Transverse colon (tissue), 4 donors: ENCODE measurements at regions not wholly inside any gene's neighbourhood (a gene's known extent, or its start where the extent isn't known, plus 50 kb on each side); places are given as distances from the start of the nearest gene placed in this dataset.

Source experiments
- DNase-seq: peaks from one replicate; pipeline ENCODE4 v3.0.0-alpha.2; 2019
- H3K27ac ChIP-seq, 4 donors: fragments of 200-600 bp; sonication (generic); 2 replicates each; pipeline ENCODE4 v1.5.1; 2016 to 2018; ENCODE audit warnings: inconsistent platforms in 4 of 4
- H3K27me3 ChIP-seq: fragments of 200-600 bp; sonication (generic); 2 replicates; pipeline ENCODE4 v1.5.1; 2017; ENCODE audit warnings: inconsistent platforms
- H3K36me3 ChIP-seq, 4 donors: fragments of 200-600 bp; sonication (generic); 2 replicates each; pipeline ENCODE4 v1.5.1; 2017 to 2019; ENCODE audit warnings: inconsistent platforms in 4 of 4
- H3K4me1 ChIP-seq, 4 donors: fragments of 200-600 bp; sonication (generic); 2 replicates each; pipeline ENCODE4 v1.5.1; 2017 to 2020; ENCODE audit warnings: inconsistent platforms in 4 of 4
- H3K4me3 ChIP-seq, 4 donors: fragments of 200-600 bp; sonication (generic); 1 replicate in 1 of 4; 2 replicates in 3 of 4; pipeline versions ENCODE4 v1.5.1 to v1.6.1; 2017 to 2019; ENCODE audit warnings: inconsistent platforms in 4 of 4
- H3K9me3 ChIP-seq, 2 donors: fragments of 200-600 bp; sonication (generic); 2 replicates each; pipeline ENCODE4 v1.5.1; 2017 to 2019; ENCODE audit warnings: inconsistent platforms in 2 of 2
- EP300 ChIP-seq: sonication (generic); formaldehyde crosslinking; IDR thresholded peaks from one replicate; pipeline ENCODE4 v1.6.1; 2017; ENCODE audit warnings: antibody characterized with exemption, low read depth
- POLR2A ChIP-seq: fragments of 450-650 bp; IDR thresholded peaks from one replicate; pipeline ENCODE4 v1.6.1; 2016; ENCODE audit warnings: antibody characterized with exemption, mild to moderate bottlenecking, moderate library complexity
- POLR2AphosphoS5 ChIP-seq, 3 donors: sonication (generic); formaldehyde crosslinking; IDR thresholded peaks; one replicate each; pipeline ENCODE4 v1.6.1; 2016; ENCODE audit warnings: antibody characterized with exemption in 3 of 3
- WGBS, 2 donors: methylation state at CpG; one replicate each; pipeline ENCODE4 v1.1.5; 2018; ENCODE audit warnings: low coverage in 1 of 2; 5-methylcytosine and 5-hydroxymethylcytosine counted together
- in situ Hi-C, 4 donors: fragments of 200-750 bp; cut with MboI; loops; one replicate each; pipeline versions ENCODE4 v1.15.0 to v1.15.1; 2017; ENCODE audit warnings: low sequenced_read_pairs in 3 of 4, low pct_ligation_motif_present in 1 of 4, low pct_unique_long_range_greater_than_20kb in 1 of 4
- intact Hi-C: fragments of 100-400 bp; cut with DNase I; formaldehyde crosslinking; loops from one replicate; pipeline ENCODE4 v1.15.1; 2023; ENCODE audit warnings: low total_unique reads
- TF ChIP-seq, protein P1 (sequence below), 5 experiments: fragments of 200-600 bp in 3 of 5; fragments of 450-650 bp in 2 of 5; sonication (generic) in 3 of 5; IDR thresholded peaks; 1 replicate in 2 of 5; 2 replicates in 3 of 5; pipeline ENCODE4 v1.5.1; 2016 to 2017; ENCODE audit warnings: antibody characterized with exemption in 5 of 5, inconsistent platforms in 3 of 5, mild to moderate bottlenecking in 2 of 5, moderate library complexity in 1 of 5

DNA sequence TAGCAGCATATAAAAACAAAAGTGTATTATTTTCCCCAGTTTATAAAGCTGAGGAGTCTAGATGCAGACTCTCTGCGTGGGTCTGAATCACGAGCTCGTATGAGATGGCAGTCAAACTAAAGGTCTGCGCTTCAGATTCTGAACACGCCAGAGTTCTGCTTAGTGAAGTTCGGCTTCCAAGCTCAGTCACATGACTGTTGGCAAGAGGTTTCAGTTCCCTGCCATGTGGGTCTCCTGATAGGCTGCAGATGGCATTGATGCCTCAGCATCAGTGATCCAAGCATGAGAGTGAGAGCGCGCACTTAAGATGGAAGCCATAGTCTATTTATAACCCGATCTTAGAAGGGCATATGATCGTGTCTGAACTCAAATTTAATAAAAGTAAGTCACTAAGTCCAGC is 242.8 kb upstream of the DOK6 start:
- no peak for DNase-seq
- 93 to 97% methylated on average over 7 to 10 of the region's 10 CpGs for WGBS, 2 donors
- H3K27ac ChIP-seq = no peak overlapping the region
- no peaks in the 10 kb centered on the region for H3K27me3 ChIP-seq
- in situ Hi-C loops = no loop called here
- no peaks in the 10 kb centered on the region for H3K9me3 ChIP-seq
- TF ChIP-seq POLR2AphosphoS5 (IDR thresholded peaks at IDR 0.05) (no peak), POLR2A (no peak), EP300 (no peak)
- TF ChIP-seq, protein P1, sequence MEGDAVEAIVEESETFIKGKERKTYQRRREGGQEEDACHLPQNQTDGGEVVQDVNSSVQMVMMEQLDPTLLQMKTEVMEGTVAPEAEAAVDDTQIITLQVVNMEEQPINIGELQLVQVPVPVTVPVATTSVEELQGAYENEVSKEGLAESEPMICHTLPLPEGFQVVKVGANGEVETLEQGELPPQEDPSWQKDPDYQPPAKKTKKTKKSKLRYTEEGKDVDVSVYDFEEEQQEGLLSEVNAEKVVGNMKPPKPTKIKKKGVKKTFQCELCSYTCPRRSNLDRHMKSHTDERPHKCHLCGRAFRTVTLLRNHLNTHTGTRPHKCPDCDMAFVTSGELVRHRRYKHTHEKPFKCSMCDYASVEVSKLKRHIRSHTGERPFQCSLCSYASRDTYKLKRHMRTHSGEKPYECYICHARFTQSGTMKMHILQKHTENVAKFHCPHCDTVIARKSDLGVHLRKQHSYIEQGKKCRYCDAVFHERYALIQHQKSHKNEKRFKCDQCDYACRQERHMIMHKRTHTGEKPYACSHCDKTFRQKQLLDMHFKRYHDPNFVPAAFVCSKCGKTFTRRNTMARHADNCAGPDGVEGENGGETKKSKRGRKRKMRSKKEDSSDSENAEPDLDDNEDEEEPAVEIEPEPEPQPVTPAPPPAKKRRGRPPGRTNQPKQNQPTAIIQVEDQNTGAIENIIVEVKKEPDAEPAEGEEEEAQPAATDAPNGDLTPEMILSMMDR (IDR thresholded peaks at IDR 0.05) = no peak
- H3K36me3 ChIP-seq = no peaks in the 10 kb centered on the region
- intact Hi-C loops = no loop called here
- H3K4me3 ChIP-seq = no peak overlapping the region
- H3K4me1 ChIP-seq = no peaks in the 10 kb centered on the region

DNA sequence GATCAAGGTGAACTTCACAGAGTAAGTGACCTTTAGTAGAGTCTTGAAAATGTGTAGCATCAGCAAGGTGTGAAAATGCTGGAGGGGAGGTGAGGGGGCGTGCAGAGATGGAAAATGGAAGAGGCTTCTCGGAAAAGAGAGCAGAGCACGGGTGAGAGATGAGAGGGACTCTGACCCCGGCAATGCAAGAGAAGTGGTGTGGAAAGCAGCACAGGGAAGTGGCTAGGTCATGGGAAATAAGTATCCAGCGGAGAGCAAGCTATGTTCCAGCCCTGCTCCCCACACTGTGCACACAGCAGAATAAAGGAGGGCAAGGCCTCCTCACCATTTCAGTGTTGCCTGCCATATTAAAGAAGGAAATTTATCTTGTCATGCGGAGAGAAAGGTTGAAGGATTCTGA is 241.7 kb upstream of the DOK6 start:
- TF ChIP-seq EP300 (no peak), POLR2A (no peak), POLR2AphosphoS5 (IDR thresholded peaks at IDR 0.05) (no peak)
- TF ChIP-seq, protein P1 (IDR thresholded peaks at IDR 0.05) = no peak
- Histone ChIP-seq H3K4me1 (no peaks in the 10 kb centered on the region), H3K36me3 (no peaks in the 10 kb centered on the region), H3K4me3 (no peak overlapping the region), H3K27me3 (no peaks in the 10 kb centered on the region), H3K27ac (no peak overlapping the region), H3K9me3 (no peaks in the 10 kb centered on the region)
- in situ Hi-C loops = no loop called here
- WGBS, 2 donors = 64 to 71% methylated on average over 6 of the region's 6 CpGs
- no peak for DNase-seq
- intact Hi-C loops = no loop called here

DNA sequence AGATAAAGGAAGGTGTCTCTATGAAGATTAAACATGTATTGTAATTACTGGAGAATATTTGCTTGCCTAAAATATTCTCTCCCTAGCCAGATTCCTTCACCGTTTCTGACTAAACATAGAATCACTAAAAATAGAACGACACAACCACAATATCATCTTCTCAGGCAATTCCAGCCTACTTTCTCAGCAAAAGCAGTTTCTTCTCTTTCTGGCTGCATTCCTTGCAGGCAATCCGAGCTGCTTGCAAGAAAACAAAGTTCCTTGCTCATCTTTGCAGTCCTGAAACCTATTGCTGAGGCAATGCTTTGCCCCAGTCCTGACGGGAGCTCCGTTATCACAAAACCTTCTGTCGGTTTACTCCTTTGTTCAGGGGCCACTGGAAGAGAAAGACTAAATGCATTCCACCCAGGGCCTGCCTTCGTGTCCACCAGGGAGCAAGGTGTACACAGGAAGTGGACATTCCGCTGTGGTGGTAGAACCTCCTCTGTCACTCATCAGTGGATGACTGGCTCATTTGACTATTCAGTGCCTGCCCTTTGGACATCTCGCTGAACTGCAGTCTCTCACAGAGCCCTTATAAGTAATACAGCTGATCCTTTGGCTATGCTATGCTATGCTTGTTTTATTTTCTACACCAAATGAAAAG is 239.2 kb upstream of the DOK6 start:
- no peak overlapping the region for H3K4me3 ChIP-seq
- no peaks in the 10 kb centered on the region for H3K27me3 ChIP-seq
- intact Hi-C loops (no loop called here), in situ Hi-C loops (no loop called here)
- WGBS, 2 donors = 50 to 57% methylated on average over 7 to 9 of the region's 9 CpGs
- DNase-seq = no peak
- no peak for TF ChIP-seq EP300
- TF ChIP-seq POLR2AphosphoS5 (IDR thresholded peaks at IDR 0.05) = no peak
- TF ChIP-seq, protein P1 (IDR thresholded peaks at IDR 0.05) = no peak
- no peak for TF ChIP-seq POLR2A
- no peak overlapping the region for H3K27ac ChIP-seq
- H3K36me3 ChIP-seq = no peaks in the 10 kb centered on the region
- no peaks in the 10 kb centered on the region for H3K4me1 ChIP-seq
- peaks cover 0 to 2% of the 10 kb centered on the region in 2 donors for H3K9me3 ChIP-seq

DNA sequence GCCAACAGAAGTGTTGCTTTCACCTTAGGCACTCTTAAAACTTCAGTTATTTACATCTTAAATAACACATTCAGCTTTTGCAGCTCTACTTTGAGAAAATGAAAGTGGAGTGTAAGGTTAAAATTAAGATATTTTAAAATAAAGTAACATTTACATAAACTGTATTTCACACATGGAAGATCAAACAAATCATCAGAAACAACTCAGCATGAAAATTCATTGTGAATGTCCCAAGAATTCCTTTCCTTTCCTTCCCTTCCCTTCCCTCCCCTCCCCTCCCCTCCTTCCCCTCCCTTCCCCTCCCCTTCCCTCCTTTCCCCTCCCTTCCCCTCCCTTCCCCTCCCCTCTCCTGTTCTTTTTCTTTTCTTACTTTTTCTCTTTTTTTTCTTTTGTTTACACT is 238.0 kb upstream of the DOK6 start:
- H3K4me1 ChIP-seq = no peaks in the 10 kb centered on the region
- H3K9me3 ChIP-seq = peaks cover 0 to 2% of the 10 kb centered on the region in 2 donors
- H3K27ac ChIP-seq = no peak overlapping the region
- DNase-seq = no peak
- intact Hi-C loops (no loop called here), in situ Hi-C loops (no loop called here)
- H3K4me3 ChIP-seq = no peak overlapping the region
- no peaks in the 10 kb centered on the region for H3K36me3 ChIP-seq
- TF ChIP-seq POLR2AphosphoS5 (IDR thresholded peaks at IDR 0.05) (no peak), POLR2A (no peak), EP300 (no peak)
- TF ChIP-seq, protein P1 (IDR thresholded peaks at IDR 0.05) = no peak
- H3K27me3 ChIP-seq = no peaks in the 10 kb centered on the region
